Osteoblast (primary cell): ENCODE measurements at regions not wholly inside any gene's neighbourhood (a gene's known extent, or its start where the extent isn't known, plus 50 kb on each side); places are given as distances from the start of the nearest gene placed in this dataset.
"Not testable (repeated sequence)": the region's sequence is repeated elsewhere in the genome, so short reads cannot be mapped to it uniquely, and the experiment has no call there.

Experiments used
- DNase-seq: peaks from one replicate; pipeline ENCODE4 v3.0.0; 2011; ENCODE audit warnings: low spot score, mixed read lengths; ENCODE audit not compliant: insufficient read length; ENCODE audit errors: missing footprints
- H2AFZ ChIP-seq: 2 replicates; pipeline ENCODE4 v1.6.0; 2011; ENCODE audit warnings: mild to moderate bottlenecking, low read length
- H3K27ac ChIP-seq: 2 replicates; pipeline ENCODE4 v1.5.1; 2011; ENCODE audit warnings: mild to moderate bottlenecking, low read depth, low read length, moderate library complexity
- H3K27me3 ChIP-seq: 2 replicates; pipeline ENCODE4 v1.6.0; 2012; ENCODE audit warnings: mild to moderate bottlenecking, control low read depth, inconsistent platforms, low read length, moderate library complexity; ENCODE audit not compliant: insufficient read depth
- H3K36me3 ChIP-seq: 2 replicates; pipeline ENCODE4 v1.5.1; 2011; ENCODE audit warnings: mild to moderate bottlenecking, low read length, control low read depth, moderate library complexity; ENCODE audit not compliant: insufficient read depth
- H3K4me1 ChIP-seq: 2 replicates; pipeline ENCODE4 v1.5.1; 2011; ENCODE audit warnings: mild to moderate bottlenecking, low read length, control low read depth, moderate library complexity; ENCODE audit not compliant: insufficient read depth
- H3K4me2 ChIP-seq: 2 replicates; pipeline ENCODE4 v1.6.0; 2011; ENCODE audit warnings: mild to moderate bottlenecking, low read length; ENCODE audit not compliant: insufficient read depth
- H3K4me3 ChIP-seq: fragments of 200-600 bp; sonication (generic); 3 replicates; pipeline ENCODE4 v1.5.1; 2012; ENCODE audit warnings: mild to moderate bottlenecking, low read length, inconsistent platforms; ENCODE audit not compliant: insufficient read depth
- H3K79me2 ChIP-seq: 2 replicates; pipeline ENCODE4 v1.6.0; 2012; ENCODE audit warnings: mild to moderate bottlenecking, low read length, control low read depth, inconsistent platforms; ENCODE audit not compliant: insufficient read depth
- H3K9me3 ChIP-seq: 2 replicates; pipeline ENCODE4 v1.5.1; 2011; ENCODE audit warnings: low read depth, low read length, control low read depth
- H4K20me1 ChIP-seq: 2 replicates; pipeline ENCODE4 v1.6.0; 2012; ENCODE audit warnings: mild to moderate bottlenecking, low read length, control low read depth; ENCODE audit not compliant: insufficient read depth

DNA sequence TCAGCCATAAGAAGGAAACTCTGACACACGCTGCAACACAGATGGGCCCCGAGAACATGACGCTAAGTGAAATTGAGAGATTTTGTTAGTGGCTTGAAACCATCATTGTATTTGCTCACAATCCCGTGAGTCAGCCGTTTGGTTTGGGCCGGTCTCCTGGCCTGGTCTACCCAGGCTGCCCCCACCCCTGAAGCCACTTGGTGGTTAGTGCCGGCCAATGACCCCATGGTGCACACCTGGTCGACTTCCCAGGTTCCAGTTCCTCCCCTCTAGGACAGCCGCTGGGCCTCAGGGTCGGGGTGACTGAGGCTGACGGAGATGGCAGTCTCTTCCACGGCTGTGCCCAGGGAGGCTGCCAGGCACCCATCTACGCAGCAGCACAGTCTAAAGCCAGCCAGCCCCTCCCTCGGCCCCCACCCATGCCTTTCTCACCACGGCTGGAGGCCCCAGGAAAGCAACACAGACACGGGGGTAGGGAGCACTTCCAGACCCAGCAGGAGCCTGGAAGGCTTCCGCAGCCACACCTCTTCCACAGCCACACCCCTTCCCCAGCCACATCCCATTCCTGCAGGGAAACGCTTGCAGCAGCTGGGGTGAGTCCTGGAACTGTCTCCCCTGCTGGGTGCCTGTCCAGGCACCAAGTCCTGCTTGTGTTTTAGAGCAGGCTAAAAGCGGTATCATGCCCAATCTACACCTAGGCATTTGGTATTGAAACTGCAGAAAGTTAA, 5413.2 kb upstream of the TPTE start:
- not testable (repeated sequence) for H3K9me3 ChIP-seq, H3K4me2 ChIP-seq, DNase-seq, H4K20me1 ChIP-seq, H3K79me2 ChIP-seq, H2AFZ ChIP-seq, H3K27ac ChIP-seq, H3K27me3 ChIP-seq, H3K4me1 ChIP-seq, H3K36me3 ChIP-seq, H3K4me3 ChIP-seq

DNA sequence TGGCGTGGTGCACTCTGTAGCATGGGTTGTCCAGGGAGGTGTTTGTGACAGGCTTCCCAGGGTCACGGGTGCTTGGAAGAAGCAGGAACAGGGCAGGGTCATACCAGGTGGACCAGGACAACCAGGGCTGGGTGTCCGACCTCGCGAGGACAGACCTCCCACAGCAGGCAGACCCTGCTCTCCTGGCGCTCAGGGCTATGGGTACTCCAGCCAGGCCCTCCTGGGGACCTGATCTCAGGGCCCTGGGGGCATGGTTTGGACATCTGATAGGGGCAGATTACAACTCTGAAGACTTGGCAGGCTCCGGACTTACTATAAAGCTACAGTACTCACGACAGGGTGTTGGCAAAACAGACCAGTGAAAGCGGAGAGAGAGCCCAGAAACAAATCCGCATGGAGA, 5410.2 kb upstream of the TPTE start:
- H3K4me3 ChIP-seq, H4K20me1 ChIP-seq, H3K27ac ChIP-seq, H3K9me3 ChIP-seq, H3K4me1 ChIP-seq, H2AFZ ChIP-seq, DNase-seq, H3K27me3 ChIP-seq, H3K4me2 ChIP-seq, H3K79me2 ChIP-seq, H3K36me3 ChIP-seq: not testable (repeated sequence)

DNA sequence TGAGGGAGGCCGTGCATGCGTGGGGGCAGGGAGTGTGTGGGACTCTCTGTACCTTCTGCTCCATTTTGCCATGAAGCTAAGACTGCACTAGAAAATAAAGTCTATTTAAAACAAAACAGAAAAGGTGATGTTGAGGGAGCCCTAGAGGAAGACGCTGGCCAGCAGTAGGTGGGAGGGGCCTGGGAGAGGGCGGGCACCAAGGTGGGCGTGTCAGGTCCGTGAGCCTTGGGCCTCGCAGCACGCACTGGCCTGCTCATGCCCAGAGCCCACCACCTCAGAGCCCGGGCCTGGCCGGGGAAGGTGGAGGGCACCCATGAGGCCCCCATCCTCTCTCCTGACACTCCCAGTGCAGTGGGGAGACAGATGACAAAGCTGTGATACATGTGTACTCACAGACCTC, 5408.3 kb upstream of the TPTE start:
- H4K20me1 ChIP-seq, H2AFZ ChIP-seq, H3K9me3 ChIP-seq, DNase-seq, H3K79me2 ChIP-seq, H3K4me2 ChIP-seq, H3K27ac ChIP-seq, H3K4me3 ChIP-seq, H3K4me1 ChIP-seq, H3K36me3 ChIP-seq, H3K27me3 ChIP-seq: not testable (repeated sequence)

DNA sequence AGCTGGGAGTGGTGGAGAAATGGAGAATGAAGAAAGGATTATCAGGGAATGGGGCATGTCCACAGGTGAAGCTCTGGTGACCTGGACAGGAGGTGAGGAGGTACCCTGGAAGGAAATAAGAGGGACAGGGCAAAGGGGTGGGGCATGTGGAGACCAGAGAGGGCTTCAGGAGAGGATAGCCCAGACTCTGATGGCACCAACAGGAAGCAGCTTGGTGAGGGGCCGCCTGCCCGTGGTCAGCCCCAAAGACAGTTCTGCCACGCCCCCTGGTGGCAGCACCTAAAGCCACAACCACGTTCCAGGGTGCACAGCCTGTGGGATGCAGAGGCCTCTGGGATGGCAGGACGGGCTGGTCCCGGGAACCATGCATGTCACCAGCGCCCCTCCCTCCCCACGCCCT, 5406.9 kb upstream of the TPTE start:
- not testable (repeated sequence) for H3K4me1 ChIP-seq, H3K36me3 ChIP-seq, H3K9me3 ChIP-seq, DNase-seq, H3K27ac ChIP-seq, H3K27me3 ChIP-seq, H4K20me1 ChIP-seq, H3K4me3 ChIP-seq, H3K79me2 ChIP-seq, H2AFZ ChIP-seq, H3K4me2 ChIP-seq

DNA sequence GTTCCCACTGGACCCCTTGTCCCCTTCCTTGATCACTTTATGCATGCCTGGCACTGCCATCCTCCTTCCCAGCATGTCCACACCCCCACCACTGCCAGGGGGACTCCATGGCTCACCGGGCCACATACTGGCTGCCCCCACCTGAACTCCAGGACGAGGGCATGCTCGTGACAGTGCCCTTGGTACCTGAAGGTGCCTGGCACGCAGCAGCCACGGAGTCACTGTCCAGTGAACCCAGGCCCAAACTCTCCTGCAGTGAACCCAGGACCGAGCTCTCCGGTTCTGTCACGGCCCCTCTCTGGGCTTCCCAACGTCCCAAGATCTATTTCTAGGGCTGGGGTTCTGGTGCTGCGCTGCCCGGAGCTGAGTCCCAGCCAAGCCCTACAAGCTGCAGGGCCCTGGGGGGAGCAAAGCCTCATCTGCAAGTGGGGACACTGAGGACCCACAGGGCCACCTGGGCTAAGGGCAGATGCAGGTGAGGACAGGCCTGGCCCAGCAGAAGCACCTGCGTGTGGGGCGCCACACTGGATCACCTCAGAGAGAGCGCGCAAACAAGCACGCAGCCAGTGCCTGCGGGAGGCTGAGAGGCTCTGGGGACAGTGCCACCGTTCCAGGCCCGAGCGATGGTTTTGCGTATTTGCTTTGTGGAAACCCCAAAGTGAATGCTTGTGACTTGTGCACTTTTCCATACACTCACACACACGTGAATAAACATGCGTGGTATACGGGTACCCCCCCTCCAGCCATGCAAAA, 5406.3 kb upstream of the TPTE start:
- H3K9me3 ChIP-seq, H3K4me3 ChIP-seq, H3K79me2 ChIP-seq, H3K4me2 ChIP-seq, DNase-seq, H3K4me1 ChIP-seq, H3K27me3 ChIP-seq, H3K36me3 ChIP-seq, H4K20me1 ChIP-seq, H3K27ac ChIP-seq, H2AFZ ChIP-seq: not testable (repeated sequence)

DNA sequence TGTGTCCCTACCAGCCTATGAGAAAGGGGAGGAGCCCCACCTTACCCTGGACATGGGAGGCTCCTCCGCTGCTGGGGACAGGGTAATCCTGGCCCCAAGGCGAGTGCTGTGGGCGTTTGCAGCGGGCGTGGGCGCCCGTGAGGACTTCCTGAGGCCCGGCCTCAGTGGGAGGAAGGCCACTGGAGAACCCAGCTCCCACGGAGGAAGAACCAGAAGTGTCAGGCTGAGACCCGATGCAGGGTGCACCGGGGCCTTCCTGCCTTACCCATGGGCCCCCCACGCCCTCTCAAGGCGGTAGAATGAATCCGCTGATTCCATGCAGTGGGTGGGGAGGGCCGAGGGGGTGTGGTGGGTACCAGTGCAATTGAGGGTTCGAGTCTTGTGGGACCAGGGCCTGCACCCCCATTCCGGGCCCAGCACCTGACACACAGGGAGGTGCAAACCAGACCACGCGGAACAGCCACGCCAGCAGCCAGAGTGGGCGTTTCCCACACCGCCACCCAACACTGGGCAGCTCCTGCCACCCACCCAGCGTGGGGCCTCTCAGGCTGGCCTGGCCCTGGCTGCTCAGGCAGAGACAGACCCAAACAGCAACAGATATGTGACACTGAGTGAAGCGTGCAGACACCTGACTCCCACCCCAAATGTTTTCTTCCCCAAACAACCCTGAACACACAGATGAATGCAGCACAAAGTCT, 5405.6 kb upstream of the TPTE start:
- not testable (repeated sequence) for H3K4me1 ChIP-seq, H3K79me2 ChIP-seq, H2AFZ ChIP-seq, H3K4me3 ChIP-seq, H3K27me3 ChIP-seq, DNase-seq, H3K9me3 ChIP-seq, H3K27ac ChIP-seq, H4K20me1 ChIP-seq, H3K36me3 ChIP-seq, H3K4me2 ChIP-seq

DNA sequence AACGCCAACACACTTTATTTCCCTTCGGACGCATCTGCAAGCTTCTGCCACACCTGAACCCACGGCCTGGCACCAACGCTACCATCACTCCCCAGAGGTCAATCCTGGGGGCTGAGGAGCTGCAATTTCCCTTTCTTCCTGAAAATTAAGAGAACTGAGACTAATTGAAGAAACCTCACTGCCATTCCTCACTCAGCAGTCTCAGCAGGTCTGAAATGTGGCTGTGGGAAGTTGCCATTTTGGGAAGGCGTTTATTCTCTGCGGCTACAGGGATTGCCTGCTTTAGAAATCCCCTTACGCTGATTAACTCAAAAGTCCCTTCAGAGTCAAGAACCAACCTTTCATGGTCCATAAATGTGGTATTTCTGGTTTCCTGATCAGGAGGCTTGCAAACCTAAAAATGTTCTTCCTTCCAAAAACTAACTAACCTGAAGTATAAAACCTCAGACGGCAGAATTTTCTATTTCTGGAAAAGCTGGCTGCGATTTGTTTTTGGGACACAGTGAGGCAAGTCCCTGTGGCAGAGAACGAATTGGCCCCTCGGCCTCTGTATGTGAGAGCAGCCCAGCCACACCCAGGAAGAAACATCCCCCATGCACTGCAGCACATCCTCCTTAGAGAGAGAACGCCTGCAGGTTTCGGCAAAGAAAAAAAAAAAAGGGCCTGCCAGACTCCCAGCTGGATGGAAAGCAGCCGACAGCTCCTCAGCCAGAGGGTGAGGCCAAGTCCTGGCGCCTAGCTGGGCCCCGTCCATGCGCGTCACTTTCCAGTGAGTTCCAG, 5404.8 kb upstream of the TPTE start:
- H3K9me3 ChIP-seq, H4K20me1 ChIP-seq, H3K27me3 ChIP-seq, H3K4me2 ChIP-seq, DNase-seq, H3K79me2 ChIP-seq, H2AFZ ChIP-seq, H3K4me1 ChIP-seq, H3K27ac ChIP-seq, H3K4me3 ChIP-seq, H3K36me3 ChIP-seq: not testable (repeated sequence)

DNA sequence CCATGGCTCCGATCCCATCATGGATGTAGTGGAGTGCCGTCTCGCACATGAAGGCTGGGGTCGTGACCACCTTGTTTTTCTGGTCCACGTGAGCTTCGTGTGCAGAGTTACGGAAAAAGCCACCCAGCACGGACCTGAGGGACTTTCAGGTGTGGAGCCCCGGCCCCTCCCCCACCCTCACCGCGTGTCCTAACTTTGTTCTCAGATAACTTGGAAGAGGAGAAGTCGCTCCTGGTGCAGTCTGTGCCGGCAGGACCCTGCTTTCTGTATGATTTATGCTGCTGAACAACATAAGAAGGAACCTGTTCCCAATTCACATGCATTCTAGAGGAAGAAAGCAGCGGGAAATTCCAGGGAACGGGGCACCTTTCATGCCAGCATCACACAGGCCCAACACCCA, 5404.2 kb upstream of the TPTE start:
- H3K4me3 ChIP-seq, H3K27me3 ChIP-seq, H3K36me3 ChIP-seq, H2AFZ ChIP-seq, H3K4me1 ChIP-seq, H3K27ac ChIP-seq, H4K20me1 ChIP-seq, H3K79me2 ChIP-seq, H3K4me2 ChIP-seq, H3K9me3 ChIP-seq, DNase-seq: not testable (repeated sequence)
